Fibroblast of villous mesenchyme (primary cell): ENCODE measurements at regions not wholly inside any gene's neighbourhood (a gene's known extent, or its start where the extent isn't known, plus 50 kb on each side); places are given as distances from the start of the nearest gene placed in this dataset.
A peak's percentile ranks its signal among the peaks of the same experiment; 100 is the strongest.

Source experiments
- DNase-seq: peaks from one replicate; pipeline ENCODE4 v3.0.0-alpha.2; 2010; ENCODE audit warnings: low read depth
- H3K4me3 ChIP-seq: 2 replicates; pipeline ENCODE4 v1.5.1; 2011; ENCODE audit warnings: low read depth, mild to moderate bottlenecking, low read length
- TF ChIP-seq, protein P1 (sequence below): IDR thresholded peaks from 2 replicates; pipeline ENCODE4 v1.5.1; 2012; ENCODE audit warnings: low read depth, mild to moderate bottlenecking, low read length; ENCODE audit not compliant: insufficient read depth

DNA sequence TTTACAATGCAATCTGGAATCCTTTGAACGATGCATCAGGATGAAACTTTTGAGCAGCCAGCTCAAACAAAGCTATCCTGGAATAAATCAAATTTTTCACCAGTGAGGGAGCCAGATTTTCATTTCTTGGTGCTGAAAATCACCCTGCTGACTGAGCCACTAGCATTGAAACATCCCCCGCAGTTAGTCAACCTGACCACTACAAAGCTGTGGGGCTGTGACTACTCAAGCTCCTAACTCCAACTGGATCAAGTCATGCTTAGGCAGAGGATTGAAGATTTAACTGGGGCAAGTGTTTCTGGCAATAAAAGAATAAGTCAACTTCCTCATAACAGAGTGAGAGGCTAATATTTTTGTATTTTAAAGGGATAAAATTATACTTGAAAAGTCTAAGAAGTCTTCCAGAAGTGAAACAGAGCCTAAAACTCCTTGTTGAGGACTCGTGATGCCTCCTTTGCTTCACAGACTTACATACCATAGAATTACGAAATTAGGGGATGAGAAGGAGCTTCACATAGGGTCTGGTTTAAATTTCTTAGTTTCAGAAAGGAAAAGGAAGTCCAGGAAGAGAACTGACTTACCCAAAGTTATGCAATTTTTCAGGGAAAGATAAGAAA lies 177.8 kb downstream of the SERPINI1 start:
- no peak overlapping the region for H3K4me3 ChIP-seq
- TF ChIP-seq, protein P1, sequence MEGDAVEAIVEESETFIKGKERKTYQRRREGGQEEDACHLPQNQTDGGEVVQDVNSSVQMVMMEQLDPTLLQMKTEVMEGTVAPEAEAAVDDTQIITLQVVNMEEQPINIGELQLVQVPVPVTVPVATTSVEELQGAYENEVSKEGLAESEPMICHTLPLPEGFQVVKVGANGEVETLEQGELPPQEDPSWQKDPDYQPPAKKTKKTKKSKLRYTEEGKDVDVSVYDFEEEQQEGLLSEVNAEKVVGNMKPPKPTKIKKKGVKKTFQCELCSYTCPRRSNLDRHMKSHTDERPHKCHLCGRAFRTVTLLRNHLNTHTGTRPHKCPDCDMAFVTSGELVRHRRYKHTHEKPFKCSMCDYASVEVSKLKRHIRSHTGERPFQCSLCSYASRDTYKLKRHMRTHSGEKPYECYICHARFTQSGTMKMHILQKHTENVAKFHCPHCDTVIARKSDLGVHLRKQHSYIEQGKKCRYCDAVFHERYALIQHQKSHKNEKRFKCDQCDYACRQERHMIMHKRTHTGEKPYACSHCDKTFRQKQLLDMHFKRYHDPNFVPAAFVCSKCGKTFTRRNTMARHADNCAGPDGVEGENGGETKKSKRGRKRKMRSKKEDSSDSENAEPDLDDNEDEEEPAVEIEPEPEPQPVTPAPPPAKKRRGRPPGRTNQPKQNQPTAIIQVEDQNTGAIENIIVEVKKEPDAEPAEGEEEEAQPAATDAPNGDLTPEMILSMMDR: no peak
- peak; percentile 64 for DNase-seq

GRCh38 chr3:167909952-167910351 lies 174.4 kb downstream of the SERPINI1 start:
- TF ChIP-seq, protein P1: no peak
- no peak overlapping the region for H3K4me3 ChIP-seq

GRCh38 chr3:167909504-167909896 lies 174.0 kb downstream of the SERPINI1 start:
- TF ChIP-seq, protein P1: no peak
- H3K4me3 ChIP-seq: no peak overlapping the region
- DNase-seq: no peak

More at GRCh38 chr3:167909952-167910351, 174.4 kb downstream of the SERPINI1 start:
- no peak for DNase-seq

- no peak overlapping the region for H3K4me3 ChIP-seq
- DNase-seq: no peak
- TF ChIP-seq, protein P1: no peak
Observed at GRCh38 chr3:167908746-167909503, 173.4 kb downstream of the SERPINI1 start.

DNA sequence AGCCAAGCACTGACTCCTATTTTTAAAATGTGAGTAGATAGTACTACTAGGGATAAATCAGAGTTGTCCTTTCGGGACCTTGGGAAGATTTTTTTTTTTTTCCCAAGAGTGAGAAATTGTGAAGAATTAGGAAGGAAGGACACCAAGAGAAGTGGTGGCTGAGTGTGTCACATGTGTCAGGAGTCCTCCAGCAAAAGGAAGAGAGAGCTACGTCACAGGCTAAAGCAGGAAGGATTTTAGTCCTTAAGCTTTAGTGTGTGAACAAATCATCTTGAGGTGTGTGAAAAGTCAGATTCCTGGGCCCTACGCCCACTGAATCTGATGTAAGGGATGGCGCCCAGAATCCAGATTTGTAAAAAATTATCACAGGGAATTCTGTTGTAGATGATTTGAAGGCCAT lies 172.7 kb downstream of the SERPINI1 start:
- no peak overlapping the region for H3K4me3 ChIP-seq
- DNase-seq: no peak
- TF ChIP-seq, protein P1: no peak

DNA sequence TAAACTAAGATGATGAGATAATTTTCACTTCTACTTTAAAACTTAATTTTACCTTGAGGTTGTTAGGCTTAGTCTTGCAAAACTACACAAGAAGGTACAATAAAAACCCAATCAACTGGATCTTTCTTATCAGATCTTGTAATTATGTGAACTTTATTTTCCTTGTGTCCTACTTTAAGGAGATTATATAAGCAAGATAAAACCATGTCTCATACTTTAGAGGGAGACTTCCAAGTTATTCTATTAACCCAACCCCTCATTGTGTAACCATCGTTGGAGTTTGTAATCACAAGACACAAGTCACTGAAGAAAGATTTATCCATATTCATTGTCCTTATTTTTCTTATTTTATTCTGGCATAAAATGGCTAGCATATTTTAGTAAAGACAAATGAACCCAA lies 165.6 kb downstream of the SERPINI1 start:
- DNase-seq: no peak
- H3K4me3 ChIP-seq: no peak overlapping the region
- TF ChIP-seq, protein P1: no peak

DNA sequence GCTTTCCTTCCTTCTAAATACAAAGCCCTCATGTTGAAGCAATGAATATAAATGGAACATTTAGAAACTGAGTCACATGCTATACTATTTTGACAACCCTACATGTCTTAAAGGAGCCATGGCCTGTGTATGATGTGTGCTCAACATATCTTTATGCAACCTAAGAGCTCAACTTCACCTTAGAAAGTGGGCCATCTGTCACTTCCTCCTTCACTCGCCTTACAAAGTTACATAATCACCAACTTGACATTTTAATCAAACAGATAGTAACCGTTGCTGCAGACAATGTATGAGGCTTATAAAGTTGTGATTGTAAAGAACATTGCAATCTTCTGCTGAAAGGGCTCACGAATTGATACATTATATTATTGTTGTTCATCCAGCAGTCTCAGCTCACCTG lies 163.6 kb downstream of the SERPINI1 start:
- no peak overlapping the region for H3K4me3 ChIP-seq
- TF ChIP-seq, protein P1: no peak
- no peak for DNase-seq
